SKM-1 (cell line): ENCODE measurements at regions not wholly inside any gene's neighbourhood (a gene's known extent, or its start where the extent isn't known, plus 50 kb on each side); places are given as distances from the start of the nearest gene placed in this dataset.
A peak's percentile ranks its signal among the peaks of the same experiment; 100 is the strongest.

ENCODE experiments used
- DNase-seq: peaks from one replicate; lab custom pipeline; 2025; ENCODE audit not compliant: unreplicated experiment; lab: John Stamatoyannopoulos, UW

- no peak for DNase-seq
Observed at GRCh38 chr1:80278936-80279335, 1272.4 kb upstream of the ADGRL4 start.

DNA sequence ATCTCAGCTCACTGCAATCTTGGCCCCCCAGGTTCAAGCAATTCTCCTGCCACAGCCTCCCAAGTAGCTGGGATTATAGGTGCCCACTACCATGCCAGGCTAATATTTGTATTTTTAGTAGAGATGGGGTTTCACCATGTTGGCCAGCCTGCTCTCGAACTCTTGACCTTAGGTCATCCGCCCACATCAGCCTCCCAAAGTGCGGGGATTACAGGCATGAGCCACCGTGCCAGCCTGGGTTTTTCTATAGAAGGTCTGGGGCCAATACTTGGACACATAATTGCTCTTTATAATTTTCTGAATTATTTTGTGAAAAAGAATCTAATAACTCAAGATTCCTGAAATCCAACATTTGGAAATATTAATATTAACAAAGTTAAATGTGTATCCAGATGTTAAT is 1267.7 kb upstream of the ADGRL4 start:
- DNase-seq: no peak

GRCh38 chr1:80272495-80272894 is 1266.0 kb upstream of the ADGRL4 start:
- DNase-seq: no peak

DNA sequence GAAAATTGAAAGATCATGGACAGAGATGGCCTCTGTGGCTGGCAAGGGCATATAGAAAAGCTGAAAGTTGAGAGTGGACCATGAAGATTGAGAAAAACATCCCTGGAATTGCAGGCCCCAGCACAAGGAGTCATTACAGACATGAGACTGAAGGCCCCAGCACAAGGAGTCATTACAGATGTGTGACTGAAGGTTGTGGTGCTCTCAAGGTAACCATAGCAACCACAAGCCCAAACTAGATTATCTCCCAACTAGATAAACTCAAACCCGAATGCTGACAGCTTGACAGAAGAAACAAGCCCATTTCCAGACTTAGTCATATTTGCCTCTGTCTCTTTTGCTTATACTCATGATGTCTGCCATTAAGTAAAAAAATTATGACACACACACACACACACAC is 1252.1 kb upstream of the ADGRL4 start:
- DNase-seq: no peak

DNA sequence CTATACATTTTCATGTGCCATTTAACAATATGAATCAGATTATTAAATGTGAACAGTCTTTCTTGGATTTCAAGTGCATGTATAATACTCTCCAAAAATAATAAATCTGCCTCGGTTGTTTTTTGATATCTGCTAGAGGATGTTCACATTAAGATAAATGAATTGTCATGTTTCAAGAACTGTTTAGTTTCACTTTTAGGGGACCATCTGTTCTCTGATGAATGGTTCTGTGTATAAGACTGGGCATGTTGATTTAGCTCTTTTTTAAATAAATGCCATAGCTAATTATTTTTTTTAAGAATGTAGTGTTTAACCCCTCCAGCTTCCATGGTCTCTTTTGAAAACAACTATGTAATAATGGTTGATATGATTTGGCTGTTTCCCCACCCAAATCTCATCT is 1245.1 kb upstream of the ADGRL4 start:
- DNase-seq: no peak

DNA sequence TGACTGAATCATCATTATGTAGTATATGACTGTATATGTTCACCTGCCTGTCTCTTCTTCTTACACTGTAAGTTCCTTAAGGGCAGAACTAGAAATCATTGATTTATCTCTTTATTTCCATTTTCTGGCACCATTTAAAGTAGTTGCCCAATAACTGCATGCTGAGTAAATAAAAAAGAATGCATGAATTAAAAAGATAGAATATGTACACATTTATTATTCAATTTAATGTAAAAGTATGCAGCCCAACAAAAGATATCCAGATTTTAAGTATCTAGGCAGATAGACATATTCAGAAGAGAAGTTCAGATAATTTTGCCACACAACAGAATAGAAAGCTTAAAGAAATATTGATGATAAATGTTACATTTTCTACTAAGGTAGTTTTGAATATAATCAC is 1244.6 kb upstream of the ADGRL4 start:
- no peak for DNase-seq

GRCh38 chr1:80250573-80251168 is 1244.1 kb upstream of the ADGRL4 start:
- no peak for DNase-seq

GRCh38 chr1:80249699-80250098 is 1243.2 kb upstream of the ADGRL4 start:
- DNase-seq: no peak

DNA sequence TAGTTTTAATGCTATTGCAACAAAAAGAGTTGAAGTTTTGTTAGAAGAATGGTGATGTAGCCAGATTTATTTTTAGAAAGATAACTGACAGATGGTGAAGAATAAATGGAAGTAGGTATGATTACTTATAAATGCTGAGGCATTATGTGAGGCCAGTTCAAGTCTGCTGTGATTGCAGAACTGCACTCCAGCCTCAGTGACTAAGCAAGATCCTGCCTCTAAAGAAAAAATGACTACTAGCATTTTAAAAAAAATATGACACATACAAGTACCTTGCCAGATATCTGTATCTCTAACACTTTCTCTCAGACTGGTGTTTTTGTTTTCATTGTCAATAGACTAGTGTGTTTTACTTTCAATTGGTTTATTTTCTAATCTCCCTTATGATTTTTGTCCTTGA is 1242.4 kb upstream of the ADGRL4 start:
- no peak for DNase-seq

- DNase-seq: no peak
Observed at GRCh38 chr1:80245813-80246212, 1239.3 kb upstream of the ADGRL4 start.

- DNase-seq: no peak
Observed at GRCh38 chr1:80244372-80244771, 1237.8 kb upstream of the ADGRL4 start.

- DNase-seq: no peak
Observed at GRCh38 chr1:80241566-80241965, 1235.0 kb upstream of the ADGRL4 start.

DNA sequence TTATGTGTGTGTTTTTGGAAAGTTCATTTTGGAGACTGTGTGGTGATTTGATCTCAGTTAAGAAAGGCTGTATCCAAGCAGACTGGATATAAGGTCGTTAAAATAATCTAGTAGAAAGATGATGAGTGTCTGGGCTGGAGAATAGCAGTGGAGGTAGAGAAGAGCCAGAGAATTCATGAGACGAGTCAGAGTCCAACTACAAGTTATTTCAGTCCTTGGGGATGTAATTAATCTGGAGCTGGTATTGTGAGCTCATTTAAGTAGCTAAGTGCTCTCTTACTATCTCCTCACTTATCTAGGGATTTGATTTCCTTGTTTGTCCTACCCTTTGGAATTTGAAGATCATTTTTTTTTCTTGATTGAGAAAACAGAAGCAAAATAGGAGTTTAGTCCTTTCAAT is 1219.0 kb upstream of the ADGRL4 start:
- DNase-seq: no peak

- DNase-seq: no peak
Observed at GRCh38 chr1:80221319-80221718, 1214.8 kb upstream of the ADGRL4 start.

- DNase-seq: peak; percentile 31
Observed at GRCh38 chr1:80218112-80218511, 1211.6 kb upstream of the ADGRL4 start.

GRCh38 chr1:80217377-80217986 is 1211.0 kb upstream of the ADGRL4 start:
- peak; percentile 8 for DNase-seq

DNA sequence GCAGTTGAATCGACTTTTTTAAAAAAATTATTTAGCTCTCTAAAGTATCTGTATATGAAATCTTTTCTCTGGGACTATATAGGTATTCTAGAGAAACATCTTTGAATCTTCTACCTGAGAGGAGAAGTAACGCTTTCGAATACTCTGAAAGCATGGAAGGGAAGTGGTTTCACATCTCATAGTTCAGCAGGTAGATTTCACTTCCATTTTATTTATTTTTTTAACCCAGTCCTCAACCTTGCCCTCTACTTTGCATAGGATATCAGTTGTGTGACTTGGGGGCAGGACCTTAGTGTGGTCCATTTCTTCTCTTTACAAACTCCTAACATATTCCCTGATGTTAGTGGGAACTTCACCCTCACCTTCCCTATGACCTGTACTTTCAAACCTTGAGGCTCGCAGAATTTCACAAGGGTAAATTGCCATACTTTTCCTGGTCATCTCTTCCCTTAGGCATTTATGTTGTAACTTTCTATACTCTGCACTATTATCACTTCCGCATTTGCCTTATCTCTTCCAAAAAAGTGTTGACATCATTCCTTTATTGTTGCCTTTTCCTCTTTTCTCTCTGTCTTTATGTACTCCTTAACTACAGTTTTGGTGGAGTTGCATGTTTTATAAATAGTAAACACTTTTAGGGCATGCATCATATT is 1208.5 kb upstream of the ADGRL4 start:
- no peak for DNase-seq

- DNase-seq: no peak
Observed at GRCh38 chr1:80212948-80213347, 1206.4 kb upstream of the ADGRL4 start.

DNA sequence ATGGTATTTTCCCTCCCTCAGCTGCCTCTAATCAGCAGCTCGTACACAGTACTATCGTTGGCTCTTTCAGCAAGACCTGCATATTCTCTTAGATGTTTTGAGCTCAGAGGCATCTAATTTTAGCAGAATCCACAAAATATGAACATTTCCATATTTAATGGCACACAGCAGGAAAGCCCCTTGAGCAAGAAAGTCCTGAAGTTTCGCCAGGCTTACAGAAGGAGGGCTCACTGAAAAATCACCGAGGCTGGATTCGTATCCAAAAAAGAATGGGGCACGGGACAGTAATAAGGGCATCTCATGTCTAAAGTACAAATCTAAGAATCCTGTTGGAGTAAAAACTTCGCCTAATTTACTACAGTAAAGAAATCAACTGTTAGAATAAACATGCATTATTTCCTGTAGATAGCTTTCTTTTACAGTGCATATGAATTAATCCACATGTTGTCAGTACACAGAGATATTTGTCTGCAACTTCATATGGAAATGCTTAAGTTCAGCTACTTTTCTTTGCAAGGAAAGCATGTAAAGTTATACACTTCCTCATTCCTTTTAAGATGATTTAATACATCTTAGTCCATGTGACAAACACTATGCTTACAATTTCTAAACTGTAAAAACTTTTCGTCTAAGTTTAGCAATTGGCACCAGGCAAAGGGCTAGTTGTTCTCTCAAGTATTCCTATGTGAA is 1205.3 kb upstream of the ADGRL4 start:
- no peak for DNase-seq

DNA sequence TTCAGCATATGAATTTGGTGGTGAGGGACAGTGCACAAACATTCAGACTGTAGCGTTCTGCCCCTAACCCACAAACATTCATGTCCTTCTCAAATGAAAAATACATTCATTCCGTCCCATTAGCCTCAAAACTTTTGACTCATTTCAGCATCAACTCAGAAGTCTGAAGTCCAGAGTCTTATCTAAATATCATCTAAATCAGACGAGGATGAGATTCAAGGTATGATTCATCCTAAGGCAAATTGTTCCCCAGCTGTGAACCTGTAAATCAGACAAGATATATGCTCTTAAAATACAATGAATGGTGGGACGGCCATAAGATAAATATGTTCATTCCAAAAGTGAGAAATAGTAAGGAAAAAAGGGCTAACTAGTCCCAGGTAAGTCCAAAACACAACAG is 1195.6 kb upstream of the ADGRL4 start:
- no peak for DNase-seq

GRCh38 chr1:80194221-80194620 is 1187.7 kb upstream of the ADGRL4 start:
- DNase-seq: no peak

DNA sequence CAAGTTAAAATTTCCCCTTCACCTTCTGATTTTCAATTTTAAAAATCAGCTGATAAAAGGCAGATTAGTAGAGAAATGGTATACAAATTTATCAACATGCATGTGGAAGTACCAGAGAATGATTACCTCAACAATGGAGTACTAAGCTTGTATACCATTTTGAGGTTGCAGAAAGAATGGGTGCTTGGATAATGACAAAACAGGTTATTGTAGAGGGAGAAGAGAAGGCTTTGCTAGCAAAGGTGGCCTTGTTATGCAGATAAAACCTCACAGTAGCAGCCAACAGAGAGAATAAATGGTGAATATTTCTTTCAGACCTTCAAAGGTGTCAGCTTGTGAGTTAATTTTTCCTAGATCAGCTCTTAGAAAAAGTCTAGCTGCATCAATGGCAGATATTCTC is 1174.9 kb upstream of the ADGRL4 start:
- no peak for DNase-seq
